ENCODE measurements at regions not wholly inside any gene's neighbourhood (a gene's known extent, or its start where the extent isn't known, plus 50 kb on each side); places are given as distances from the start of the nearest gene placed in this dataset.

DNA sequence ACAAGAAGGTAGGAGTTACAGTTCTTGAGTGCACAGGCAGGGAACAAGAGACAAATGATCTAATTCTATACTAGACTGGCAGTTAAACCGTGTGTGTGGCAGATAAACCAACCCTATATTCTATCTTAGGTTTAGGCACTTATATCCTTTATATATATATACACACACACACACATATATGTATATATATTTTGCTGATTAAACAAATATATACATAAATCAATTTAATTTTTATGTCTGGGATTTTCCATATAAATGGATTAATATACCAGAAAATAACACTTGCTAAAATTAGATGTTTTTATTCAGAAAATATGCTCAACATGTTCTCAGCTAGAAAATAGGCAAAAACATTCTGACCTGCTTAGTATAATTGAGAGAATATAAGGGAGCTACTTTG lies 887.9 kb upstream of the KLHL29 start:
- DNase-seq (ENCODE audit: low read depth in 2 of 2) = no peak
- Histone ChIP-seq H3K4me2 (ENCODE audit: extremely low read depth, insufficient read depth, low read length) (no peak overlapping the region), H3K36me3 (ENCODE audit: control insufficient read depth, insufficient read depth, low read length) (no peaks in the 10 kb centered on the region), H3K79me2 (ENCODE audit: control insufficient read depth, insufficient read depth, low read length) (no peaks in the 10 kb centered on the region), H3K4me1 (ENCODE audit: control insufficient read depth, extremely low read depth, insufficient read depth, low read length) (no peaks in the 10 kb centered on the region), H4K20me1 (ENCODE audit: control insufficient read depth, extremely low read depth, insufficient read depth, low read length) (no peaks in the 10 kb centered on the region), H3K9ac (ENCODE audit: insufficient read depth, low read length) (no peak overlapping the region), H3K9me3 (ENCODE audit: control insufficient read depth, insufficient read depth, low read depth, low read length) (no peaks in the 10 kb centered on the region), H2AFZ (ENCODE audit: low read length) (no peak overlapping the region), H3K4me3 (replicated peaks in 1 of 4; ENCODE audit: control extremely low read depth in 1 of 4, insufficient read depth in 1 of 4, low read depth in 3 of 4, low read length in 4 of 4) (no peak overlapping the region), H3K27me3 (ENCODE audit: control insufficient read depth, insufficient read depth, low read length) (no peaks in the 10 kb centered on the region), H3K27ac (ENCODE audit: insufficient read depth, low read length) (no peak overlapping the region)
- TF ChIP-seq, protein P1, sequence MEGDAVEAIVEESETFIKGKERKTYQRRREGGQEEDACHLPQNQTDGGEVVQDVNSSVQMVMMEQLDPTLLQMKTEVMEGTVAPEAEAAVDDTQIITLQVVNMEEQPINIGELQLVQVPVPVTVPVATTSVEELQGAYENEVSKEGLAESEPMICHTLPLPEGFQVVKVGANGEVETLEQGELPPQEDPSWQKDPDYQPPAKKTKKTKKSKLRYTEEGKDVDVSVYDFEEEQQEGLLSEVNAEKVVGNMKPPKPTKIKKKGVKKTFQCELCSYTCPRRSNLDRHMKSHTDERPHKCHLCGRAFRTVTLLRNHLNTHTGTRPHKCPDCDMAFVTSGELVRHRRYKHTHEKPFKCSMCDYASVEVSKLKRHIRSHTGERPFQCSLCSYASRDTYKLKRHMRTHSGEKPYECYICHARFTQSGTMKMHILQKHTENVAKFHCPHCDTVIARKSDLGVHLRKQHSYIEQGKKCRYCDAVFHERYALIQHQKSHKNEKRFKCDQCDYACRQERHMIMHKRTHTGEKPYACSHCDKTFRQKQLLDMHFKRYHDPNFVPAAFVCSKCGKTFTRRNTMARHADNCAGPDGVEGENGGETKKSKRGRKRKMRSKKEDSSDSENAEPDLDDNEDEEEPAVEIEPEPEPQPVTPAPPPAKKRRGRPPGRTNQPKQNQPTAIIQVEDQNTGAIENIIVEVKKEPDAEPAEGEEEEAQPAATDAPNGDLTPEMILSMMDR (conservative IDR thresholded peaks at IDR 0.05 in 1 of 2, IDR thresholded peaks at IDR 0.05 in 1 of 2; ENCODE audit: low read depth in 1 of 2, low read length in 2 of 2) = no peak
- no peak for TF ChIP-seq EZH2 (IDR thresholded peaks at IDR 0.05; ENCODE audit: low read length, missing control alignments)

DNA sequence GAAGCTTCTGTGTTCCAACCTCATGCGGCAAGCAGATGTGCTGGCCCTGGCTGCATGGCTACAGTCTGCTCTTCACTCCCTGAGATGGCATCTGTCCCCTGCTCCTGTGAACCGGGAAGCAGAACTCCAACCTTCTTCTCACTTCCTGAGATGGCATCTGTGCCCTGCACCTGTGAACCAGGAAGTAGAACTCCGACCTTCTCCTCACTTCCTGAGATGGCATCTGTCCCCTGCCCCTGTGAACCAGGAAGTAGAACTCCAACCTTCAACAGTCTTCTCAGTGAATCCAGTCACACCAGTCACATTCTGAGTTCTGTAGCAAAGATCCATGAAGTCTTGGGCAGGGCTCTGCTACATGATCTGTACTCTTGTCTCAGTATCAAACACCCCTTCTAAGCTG lies 887.2 kb upstream of the KLHL29 start:
- H4K20me1 ChIP-seq (ENCODE audit: control insufficient read depth, extremely low read depth, insufficient read depth, low read length) = no peaks in the 10 kb centered on the region
- H3K4me1 ChIP-seq (ENCODE audit: control insufficient read depth, extremely low read depth, insufficient read depth, low read length) = no peaks in the 10 kb centered on the region
- H3K36me3 ChIP-seq (ENCODE audit: control insufficient read depth, insufficient read depth, low read length) = no peaks in the 10 kb centered on the region
- no peaks in the 10 kb centered on the region for H3K27me3 ChIP-seq (ENCODE audit: control insufficient read depth, insufficient read depth, low read length)
- TF ChIP-seq, protein P1 (conservative IDR thresholded peaks at IDR 0.05 in 1 of 2, IDR thresholded peaks at IDR 0.05 in 1 of 2; ENCODE audit: low read depth in 1 of 2, low read length in 2 of 2) = no peak
- no peak for TF ChIP-seq EZH2 (IDR thresholded peaks at IDR 0.05; ENCODE audit: low read length, missing control alignments)
- no peak overlapping the region for H2AFZ ChIP-seq (ENCODE audit: low read length)
- no peak overlapping the region for H3K9ac ChIP-seq (ENCODE audit: insufficient read depth, low read length)
- H3K9me3 ChIP-seq (ENCODE audit: control insufficient read depth, insufficient read depth, low read depth, low read length) = no peaks in the 10 kb centered on the region
- no peak for DNase-seq (ENCODE audit: low read depth in 2 of 2)
- no peak overlapping the region for H3K27ac ChIP-seq (ENCODE audit: insufficient read depth, low read length)
- no peak overlapping the region for H3K4me3 ChIP-seq (replicated peaks in 1 of 4; ENCODE audit: control extremely low read depth in 1 of 4, insufficient read depth in 1 of 4, low read depth in 3 of 4, low read length in 4 of 4)
- no peak overlapping the region for H3K4me2 ChIP-seq (ENCODE audit: extremely low read depth, insufficient read depth, low read length)
- H3K79me2 ChIP-seq (ENCODE audit: control insufficient read depth, insufficient read depth, low read length) = no peaks in the 10 kb centered on the region

DNA sequence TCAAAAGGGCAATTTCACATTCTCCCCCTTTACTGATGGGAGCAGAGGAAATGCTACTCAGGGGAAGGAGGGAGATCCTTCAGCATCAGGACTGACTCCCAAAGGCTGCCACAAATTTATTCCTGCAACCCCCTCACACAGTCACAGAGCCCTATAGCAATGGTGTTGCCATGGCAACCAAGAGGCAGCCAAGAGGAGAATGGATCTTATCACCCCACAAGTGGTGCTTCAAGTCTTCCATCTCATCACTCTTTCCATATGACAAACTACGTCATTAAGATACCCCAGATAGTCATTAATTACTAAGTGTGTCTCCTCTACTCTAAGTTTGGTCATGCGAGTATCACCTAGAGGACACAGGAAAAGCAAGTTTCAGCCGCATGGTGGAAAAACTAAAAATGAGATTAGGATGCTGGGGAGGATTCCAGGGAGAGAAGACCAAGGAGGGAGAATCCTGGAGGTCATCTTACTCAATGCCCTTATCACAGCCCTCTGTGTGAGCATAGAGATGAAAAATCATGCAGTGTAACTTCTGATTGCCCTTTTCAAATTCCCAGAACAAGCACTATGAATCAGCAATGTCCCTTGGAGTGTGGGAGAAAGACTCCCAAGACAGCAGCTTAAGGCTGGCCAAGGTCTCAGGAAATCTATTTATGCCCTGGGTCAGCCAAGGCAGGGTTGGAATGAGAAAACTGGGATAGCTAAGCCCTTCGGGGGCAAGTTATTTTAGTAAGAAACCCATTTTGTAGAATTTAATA lies 885.7 kb upstream of the KLHL29 start:
- Histone ChIP-seq H3K4me1 (ENCODE audit: control insufficient read depth, extremely low read depth, insufficient read depth, low read length) (no peaks in the 10 kb centered on the region), H3K27me3 (ENCODE audit: control insufficient read depth, insufficient read depth, low read length) (no peaks in the 10 kb centered on the region), H4K20me1 (ENCODE audit: control insufficient read depth, extremely low read depth, insufficient read depth, low read length) (no peaks in the 10 kb centered on the region), H3K79me2 (ENCODE audit: control insufficient read depth, insufficient read depth, low read length) (no peaks in the 10 kb centered on the region), H3K9me3 (ENCODE audit: control insufficient read depth, insufficient read depth, low read depth, low read length) (no peaks in the 10 kb centered on the region), H3K4me2 (ENCODE audit: extremely low read depth, insufficient read depth, low read length) (no peak overlapping the region), H2AFZ (ENCODE audit: low read length) (no peak overlapping the region), H3K9ac (ENCODE audit: insufficient read depth, low read length) (no peak overlapping the region), H3K4me3 (replicated peaks in 1 of 4; ENCODE audit: control extremely low read depth in 1 of 4, insufficient read depth in 1 of 4, low read depth in 3 of 4, low read length in 4 of 4) (no peak overlapping the region), H3K27ac (ENCODE audit: insufficient read depth, low read length) (no peak overlapping the region), H3K36me3 (ENCODE audit: control insufficient read depth, insufficient read depth, low read length) (no peaks in the 10 kb centered on the region)
- no peak for DNase-seq (ENCODE audit: low read depth in 2 of 2)
- no peak for TF ChIP-seq EZH2 (IDR thresholded peaks at IDR 0.05; ENCODE audit: low read length, missing control alignments)
- TF ChIP-seq, protein P1 (conservative IDR thresholded peaks at IDR 0.05 in 1 of 2, IDR thresholded peaks at IDR 0.05 in 1 of 2; ENCODE audit: low read depth in 1 of 2, low read length in 2 of 2) = no peak
